MV-4-11 (cell line): ENCODE measurements at regions not wholly inside any gene's neighbourhood (a gene's known extent, or its start where the extent isn't known, plus 50 kb on each side); places are given as distances from the start of the nearest gene placed in this dataset.
"Not testable (repeated sequence)": the region's sequence is repeated elsewhere in the genome, so short reads cannot be mapped to it uniquely, and the experiment has no call there.

Experiments used
- DNase-seq: peaks from one replicate; lab custom pipeline; 2025; lab: John Stamatoyannopoulos, UW

DNA sequence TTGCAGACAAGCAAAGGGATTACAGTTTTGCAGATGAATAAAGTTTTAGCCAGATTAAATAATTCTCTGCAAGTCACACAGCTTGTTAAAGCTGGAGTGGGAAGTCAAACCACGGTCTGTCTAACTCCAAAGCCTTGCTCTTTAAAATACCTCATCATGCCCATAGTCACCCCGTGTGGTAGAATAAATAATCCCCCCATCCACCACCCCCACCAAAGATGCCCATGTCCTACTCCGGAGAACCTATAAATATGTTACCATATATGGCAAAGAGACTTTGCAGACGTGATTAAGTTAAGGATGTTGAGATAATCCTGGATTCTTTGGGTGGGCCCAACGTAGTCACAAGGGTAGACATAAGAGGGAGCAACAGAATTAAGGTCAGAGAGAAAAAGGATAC lies 118.7 kb downstream of the BEND2 start:
- no peak for DNase-seq

DNA sequence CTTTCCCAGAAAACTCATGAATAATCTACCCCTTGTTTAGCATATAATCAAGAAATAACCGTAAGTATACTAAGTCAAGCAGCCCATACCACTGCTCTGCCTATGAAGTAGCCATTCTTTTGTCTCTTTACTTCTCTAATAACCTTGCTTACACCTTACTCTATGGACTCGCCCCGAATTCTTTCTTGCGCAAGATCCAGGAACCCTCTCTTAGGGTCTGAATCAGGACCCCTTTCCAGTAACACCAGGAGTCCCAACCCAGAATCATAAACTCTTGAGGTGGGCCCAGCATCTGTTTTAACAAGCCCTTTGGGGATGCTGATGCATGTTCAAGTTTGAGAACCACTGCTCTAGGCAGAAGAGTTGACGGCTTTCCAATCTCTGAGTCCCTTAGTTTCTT lies 119.6 kb downstream of the BEND2 start:
- DNase-seq, result no peak

DNA sequence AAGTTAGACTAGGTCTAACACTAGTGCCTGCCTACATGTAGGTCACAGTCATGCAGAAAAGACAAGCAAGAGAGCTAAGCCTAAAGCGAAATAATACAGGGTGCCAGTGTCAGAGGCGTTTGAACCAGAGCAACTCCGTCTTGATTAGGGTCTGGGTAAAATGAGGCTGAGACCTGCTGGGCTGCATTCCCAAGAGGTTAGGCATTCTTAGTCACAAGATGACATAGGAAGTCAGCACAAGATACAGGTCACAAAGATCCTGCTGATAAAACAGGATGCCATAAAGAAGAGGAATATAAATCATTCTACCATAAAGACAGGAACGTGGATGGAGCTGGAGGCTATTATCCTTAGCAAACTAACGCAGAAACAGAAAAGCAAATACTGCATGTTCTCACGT lies 120.9 kb downstream of the BEND2 start:
- no peak for DNase-seq

DNA sequence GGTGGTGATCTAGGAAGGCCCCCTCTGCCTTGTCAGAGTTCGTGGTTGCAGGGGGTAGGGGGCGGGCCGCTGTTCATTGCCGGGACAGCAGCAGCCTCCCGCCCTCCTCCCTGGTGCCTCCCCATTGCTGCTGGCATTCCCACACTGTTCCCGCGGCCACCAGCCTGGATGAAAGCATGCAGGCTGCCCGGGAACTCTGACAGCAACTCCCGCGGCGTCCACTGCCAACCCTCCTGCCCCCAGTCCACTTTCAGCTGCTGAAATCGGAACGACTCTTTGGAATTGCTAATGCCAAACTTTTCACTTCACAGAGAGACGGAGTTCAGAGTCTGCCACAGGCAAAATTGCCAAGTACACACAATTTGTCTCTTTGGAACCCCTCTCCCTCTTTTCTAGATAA lies 121.9 kb downstream of the BEND2 start:
- no peak for DNase-seq

- no peak for DNase-seq
Observed at GRCh38 chrX:18076434-18076833, 144.3 kb downstream of the BEND2 start.

GRCh38 chrX:18075603-18076002 lies 145.1 kb downstream of the BEND2 start:
- no peak for DNase-seq

DNA sequence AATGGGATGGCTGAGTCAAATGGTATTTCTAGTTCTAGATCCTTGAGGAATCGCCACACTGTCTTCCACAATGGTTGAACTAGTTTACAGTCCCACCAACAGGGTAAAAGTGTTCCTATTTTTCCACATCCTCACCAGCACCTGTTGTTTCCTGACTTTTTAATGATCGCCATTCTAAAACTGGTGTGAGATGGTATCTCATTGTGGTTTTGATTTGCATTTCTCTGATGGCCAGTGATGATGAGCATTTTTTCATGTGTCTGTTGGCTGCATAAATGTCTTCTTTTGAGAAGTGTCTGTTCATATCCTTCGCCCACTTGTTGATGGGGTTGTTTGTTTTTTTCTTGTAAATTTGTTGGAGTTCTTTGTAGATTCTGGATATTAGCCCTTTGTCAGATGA lies 152.6 kb downstream of the BEND2 start:
- not testable (repeated sequence) for DNase-seq

- DNase-seq, result no peak
Observed at GRCh38 chrX:18065956-18066355, 154.7 kb downstream of the BEND2 start.

DNA sequence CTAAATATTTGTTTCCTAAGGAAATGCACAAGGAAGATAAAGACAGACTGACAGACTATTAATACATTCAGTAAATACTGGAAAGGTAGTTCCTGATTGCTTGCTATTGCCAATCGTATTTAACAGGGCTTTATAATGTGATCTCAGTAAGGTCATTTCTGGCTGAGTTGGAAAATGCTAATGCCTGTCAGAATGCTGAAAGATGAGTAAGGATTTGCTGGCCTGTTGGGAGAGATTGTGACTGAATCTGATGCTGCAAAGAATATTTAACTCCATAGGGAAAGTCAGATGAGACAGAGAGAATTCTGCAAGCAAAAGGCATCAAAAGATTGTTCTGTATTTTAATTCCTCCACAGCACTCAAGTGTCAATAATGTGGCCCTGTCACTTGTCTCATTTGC lies 169.0 kb downstream of the BEND2 start:
- no peak for DNase-seq

- no peak for DNase-seq
Observed at GRCh38 chrX:18047491-18047890, 173.2 kb downstream of the BEND2 start.

DNA sequence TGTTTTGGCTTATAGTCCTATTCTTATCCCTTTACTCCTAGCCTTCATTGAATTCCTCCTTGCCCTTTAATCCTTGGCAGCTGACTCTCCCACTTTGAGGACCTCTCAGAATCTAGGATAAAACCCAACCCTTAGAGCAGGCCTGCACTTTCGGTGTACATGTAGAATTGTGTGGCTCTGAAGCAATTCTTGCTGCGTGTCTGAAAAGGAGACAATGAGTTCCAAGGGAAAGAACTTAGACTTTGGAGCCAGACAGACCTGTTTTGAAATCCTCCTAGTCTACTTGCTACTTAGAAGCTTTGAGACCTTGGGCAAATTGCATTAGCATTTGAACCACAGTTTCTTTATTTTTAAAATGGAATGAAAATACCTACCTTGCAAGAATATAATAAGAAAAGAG lies 175.2 kb downstream of the BEND2 start:
- no peak for DNase-seq

- DNase-seq, result no peak
Observed at GRCh38 chrX:18042776-18043175, 177.9 kb downstream of the BEND2 start.

GRCh38 chrX:18041656-18042055 lies 179.0 kb downstream of the BEND2 start:
- DNase-seq, result no peak

DNA sequence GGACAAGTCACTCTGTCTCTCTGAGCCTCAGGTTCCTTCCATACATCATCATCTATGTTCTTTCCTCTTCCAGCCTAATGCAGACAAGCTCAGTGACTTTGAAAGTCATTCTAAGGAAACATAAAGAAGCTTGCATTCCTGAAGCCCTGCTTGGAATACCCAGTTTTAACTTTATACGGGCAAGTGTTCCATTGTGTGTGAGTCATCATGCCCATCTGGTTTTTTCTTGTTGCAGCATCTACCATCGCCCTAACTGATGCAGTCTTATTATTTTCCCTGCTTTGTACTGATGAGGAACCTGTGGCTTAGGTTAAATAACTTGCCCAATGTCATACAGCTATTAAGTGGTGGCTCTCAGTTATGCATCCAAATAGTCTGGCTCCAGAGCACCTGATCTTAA lies 177.9 kb upstream of the RAI2 start:
- DNase-seq, result no peak

DNA sequence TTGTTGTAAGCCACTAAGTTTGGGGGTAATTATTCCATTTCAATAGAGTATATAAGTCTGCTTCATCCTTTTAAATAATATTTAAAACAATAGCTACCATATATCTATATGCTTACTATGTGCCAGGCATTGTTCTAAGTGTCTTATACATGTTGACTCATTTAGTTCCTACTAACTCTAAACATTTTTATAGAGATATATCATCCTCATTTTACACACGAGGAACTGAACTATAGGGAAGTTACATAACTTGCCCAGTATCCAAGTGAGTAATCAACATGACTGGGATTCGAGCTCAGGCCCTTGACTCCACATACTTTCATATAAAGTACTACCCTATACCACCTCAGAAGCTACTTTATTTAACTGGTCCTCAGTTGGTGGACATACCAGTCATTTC lies 175.3 kb upstream of the RAI2 start:
- DNase-seq, result peak; percentile 40

DNA sequence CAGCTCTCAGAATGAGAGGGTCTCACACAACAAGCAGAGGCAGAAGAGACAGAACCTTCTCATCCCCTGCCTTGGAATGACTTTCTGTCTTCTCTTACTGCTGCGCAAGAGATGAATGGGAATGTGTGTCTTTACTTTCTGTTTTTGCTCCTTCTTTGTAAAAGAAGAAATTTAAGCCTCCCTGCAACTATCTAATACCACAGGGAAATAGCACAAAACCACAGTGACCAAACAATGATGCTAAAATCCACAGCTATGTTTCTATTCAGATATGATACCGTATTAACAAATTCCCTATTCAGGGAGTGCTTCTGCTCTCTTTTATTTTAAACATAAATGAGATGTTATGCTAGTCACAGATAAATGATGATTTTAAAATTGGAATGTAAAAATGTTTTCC lies 173.8 kb upstream of the RAI2 start:
- no peak for DNase-seq

DNA sequence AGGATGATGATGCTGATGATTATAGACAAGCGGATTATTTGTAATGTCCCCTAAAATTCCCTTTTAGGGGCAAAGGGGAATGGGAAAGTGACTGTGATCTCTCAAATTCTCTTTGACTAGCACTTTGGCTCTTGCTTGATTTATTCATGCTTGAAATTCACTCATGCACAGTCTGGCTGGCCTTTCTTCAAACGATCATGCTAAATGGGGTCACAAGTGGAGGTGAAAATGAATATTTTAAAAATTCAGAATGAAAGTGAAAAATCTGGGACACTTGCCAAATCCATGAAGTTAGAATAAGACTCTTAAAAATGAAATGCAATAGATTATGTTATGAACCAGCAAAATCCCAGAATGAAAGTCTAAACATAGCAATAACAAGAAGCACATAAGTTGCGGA lies 173.4 kb upstream of the RAI2 start:
- no peak for DNase-seq

- DNase-seq, result no peak
Observed at GRCh38 chrX:18032486-18033221, 171.6 kb upstream of the RAI2 start.

- DNase-seq, result peak; percentile 23
Observed at GRCh38 chrX:18031726-18032375, 170.8 kb upstream of the RAI2 start.

DNA sequence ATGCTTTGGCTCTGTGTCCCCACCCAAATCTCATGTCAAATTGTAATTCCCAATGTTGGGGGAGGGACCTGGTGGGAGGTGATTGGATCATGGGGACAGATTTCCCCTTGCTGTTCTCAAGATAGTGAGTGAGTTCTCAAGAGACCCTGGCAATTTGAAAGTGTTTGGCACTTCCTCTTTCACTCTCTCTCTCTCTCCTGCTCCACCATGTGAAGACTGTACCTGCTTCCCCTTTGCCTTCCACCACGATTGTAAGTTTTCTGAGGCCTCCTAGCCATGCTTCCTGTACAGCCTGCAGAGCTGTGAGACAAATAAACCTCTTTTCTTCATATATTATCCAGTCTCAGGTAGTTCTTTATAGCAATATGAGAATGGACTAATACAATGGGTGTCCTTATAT lies 169.6 kb upstream of the RAI2 start:
- peak; percentile 54 for DNase-seq

GRCh38 chrX:18026166-18026565 lies 165.1 kb upstream of the RAI2 start:
- no peak for DNase-seq

- no peak for DNase-seq
Observed at GRCh38 chrX:18017411-18017810, 156.3 kb upstream of the RAI2 start.

GRCh38 chrX:18016941-18017340 lies 155.8 kb upstream of the RAI2 start:
- no peak for DNase-seq

- no peak for DNase-seq
Observed at GRCh38 chrX:18010253-18010652, 149.2 kb upstream of the RAI2 start.
